ENCODE measurements at regions not wholly inside any gene's neighbourhood (a gene's known extent, or its start where the extent isn't known, plus 50 kb on each side); places are given as distances from the start of the nearest gene placed in this dataset.
A peak's percentile ranks its signal among the peaks of the same experiment; 100 is the strongest.

DNA sequence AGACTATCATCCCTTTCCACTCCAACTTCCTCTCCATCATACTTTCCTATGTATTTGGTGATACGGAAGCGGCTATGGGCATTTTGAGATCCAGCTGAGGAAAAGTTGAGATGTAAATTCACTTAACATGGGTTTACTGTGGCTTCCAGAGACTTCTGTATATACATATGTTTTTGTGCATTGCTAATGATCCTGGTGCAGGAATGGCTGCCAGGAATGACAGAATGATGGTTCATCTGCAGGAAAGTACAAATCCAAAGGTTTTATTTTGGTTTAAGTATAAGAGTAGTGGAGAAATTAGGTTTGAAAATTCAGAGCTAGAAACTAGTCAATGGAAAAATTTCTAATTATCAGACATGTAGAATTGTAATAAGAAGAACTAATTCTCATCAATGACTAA lies 95.0 kb upstream of the PAM start:
- DNase-seq (ENCODE audit: low spot score): no peak
- ChIA-PET CTCF (no interaction called here), POLR2A (ENCODE audit: low non-redundant PET) (no interaction called here)
- TF ChIP-seq, protein P1, sequence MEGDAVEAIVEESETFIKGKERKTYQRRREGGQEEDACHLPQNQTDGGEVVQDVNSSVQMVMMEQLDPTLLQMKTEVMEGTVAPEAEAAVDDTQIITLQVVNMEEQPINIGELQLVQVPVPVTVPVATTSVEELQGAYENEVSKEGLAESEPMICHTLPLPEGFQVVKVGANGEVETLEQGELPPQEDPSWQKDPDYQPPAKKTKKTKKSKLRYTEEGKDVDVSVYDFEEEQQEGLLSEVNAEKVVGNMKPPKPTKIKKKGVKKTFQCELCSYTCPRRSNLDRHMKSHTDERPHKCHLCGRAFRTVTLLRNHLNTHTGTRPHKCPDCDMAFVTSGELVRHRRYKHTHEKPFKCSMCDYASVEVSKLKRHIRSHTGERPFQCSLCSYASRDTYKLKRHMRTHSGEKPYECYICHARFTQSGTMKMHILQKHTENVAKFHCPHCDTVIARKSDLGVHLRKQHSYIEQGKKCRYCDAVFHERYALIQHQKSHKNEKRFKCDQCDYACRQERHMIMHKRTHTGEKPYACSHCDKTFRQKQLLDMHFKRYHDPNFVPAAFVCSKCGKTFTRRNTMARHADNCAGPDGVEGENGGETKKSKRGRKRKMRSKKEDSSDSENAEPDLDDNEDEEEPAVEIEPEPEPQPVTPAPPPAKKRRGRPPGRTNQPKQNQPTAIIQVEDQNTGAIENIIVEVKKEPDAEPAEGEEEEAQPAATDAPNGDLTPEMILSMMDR (conservative IDR thresholded peaks at IDR 0.05; ENCODE audit: low read depth): no peak
- H3K27ac ChIP-seq: no peak overlapping the region

DNA sequence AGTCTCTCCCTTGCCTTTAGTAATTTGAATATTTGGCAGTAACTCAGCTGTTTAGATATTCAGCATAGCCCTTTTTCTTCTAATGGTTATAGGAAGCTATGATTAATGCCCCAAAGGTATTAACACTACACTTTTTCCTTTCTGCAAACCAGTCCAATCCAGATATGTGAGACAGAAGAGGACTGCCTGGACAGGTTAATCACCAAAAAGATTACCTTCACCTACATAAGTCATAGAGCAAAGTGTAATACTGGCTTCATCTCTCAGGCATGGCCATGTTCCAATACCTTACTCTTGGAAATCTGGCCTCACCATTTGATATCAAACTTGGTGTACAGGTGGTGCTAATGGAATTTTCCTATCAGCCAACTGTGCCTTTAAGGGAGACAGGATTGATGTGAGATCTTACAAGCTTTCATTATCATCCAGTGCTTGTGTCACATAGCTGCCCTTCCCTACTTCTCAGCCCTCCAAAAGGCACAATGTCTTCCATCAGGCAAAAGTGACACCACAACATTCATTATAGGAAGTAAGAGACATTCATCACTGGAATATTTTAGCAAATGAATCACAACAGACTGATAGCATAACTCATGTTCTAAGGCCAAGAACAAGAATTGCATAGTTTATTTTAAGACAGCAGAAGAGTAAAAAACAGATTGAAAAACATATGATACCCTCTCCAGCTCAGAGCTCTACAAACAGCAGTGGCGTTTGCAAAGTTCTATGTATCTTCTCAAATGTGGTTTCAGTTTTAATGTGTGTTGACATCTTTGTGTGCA lies 91.2 kb upstream of the PAM start:
- no peak overlapping the region for H3K27ac ChIP-seq
- ChIA-PET CTCF (interaction anchor here (0.6 to 0.7 kb wide), 3 partner anchors 30 to 370 kb away, joined by 3 to 4 read pairs (median 3); no protein-coding TSS in a partner anchor), POLR2A (ENCODE audit: low non-redundant PET) (no interaction called here)
- TF ChIP-seq, protein P1 (conservative IDR thresholded peaks at IDR 0.05; ENCODE audit: low read depth): no peak
- peak; percentile 30 for DNase-seq (ENCODE audit: low spot score)

DNA sequence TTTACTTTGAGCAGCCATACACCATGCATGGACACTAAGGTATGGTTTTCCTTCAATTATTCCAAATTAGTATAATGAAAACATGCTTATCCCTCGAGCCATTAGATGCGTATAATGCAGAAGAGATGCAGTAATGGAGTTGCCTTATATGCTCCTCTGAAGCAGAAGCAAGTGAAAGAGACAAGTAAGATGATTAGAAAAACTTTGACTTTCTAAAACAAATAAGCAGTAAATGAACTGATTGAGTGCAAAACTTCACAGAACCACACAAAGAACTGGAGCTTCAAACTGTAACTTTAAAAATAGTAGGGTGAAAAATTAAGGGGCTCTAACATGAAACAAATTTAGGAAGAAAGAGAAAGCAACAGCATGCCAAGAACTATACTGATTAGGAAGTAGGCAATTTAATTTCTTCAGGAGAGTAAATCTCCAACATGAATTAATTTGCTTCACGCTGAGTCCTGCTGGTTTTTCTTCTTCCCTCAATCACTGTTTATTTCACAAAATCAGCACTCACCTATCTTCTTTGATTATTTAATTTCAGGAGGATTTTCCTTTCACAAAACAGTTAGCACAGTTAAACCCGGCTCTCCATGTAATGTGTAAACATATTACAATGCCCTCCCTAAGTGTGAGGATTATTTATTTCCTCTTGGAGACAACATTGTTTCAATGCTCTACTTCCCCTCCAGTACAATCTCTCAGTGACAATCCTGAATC lies 90.3 kb upstream of the PAM start:
- POLR2A ChIA-PET (ENCODE audit: low non-redundant PET): no interaction called here
- TF ChIP-seq, protein P1 (conservative IDR thresholded peaks at IDR 0.05; ENCODE audit: low read depth): no peak
- CTCF ChIA-PET: interaction anchor here (0.6 kb wide), 3 partner anchors 31 to 371 kb away, joined by 3 read pairs; no protein-coding TSS in a partner anchor
- no peak for DNase-seq (ENCODE audit: low spot score)
- no peak overlapping the region for H3K27ac ChIP-seq

DNA sequence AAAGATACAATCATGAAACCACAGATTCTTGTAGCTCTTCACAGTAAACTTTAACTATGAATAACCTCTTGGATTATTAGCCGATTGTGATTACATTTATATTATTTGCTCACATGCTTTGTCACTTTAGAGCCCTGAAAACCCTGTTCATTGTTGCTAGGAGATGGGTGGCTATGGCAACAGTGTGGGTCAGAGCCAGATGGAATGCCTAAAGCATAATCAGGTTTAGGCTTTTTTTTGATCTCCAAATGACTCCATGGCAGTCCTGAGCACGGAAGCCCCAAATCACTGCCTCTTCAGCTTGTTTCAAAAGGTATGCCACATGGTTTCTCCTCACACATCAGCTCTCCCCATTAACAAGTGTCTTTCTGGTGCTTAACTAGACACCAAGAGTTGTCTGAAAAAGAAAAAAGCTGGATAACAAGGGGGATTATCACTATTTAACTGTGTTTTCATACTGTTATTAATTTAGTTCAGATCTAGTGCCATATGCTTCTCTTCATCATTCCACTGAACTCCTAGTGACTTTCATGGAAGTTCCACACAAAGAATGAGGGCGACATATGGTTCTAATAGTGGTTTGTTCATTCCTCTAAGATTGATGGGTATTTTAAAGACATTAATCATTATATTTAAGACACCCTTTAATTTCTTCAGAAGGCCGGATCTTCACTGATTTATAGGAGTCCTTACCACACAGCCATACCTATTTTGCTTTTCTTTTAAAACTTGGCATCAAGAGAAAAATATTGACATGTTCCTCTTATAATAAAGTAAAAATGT lies 88.8 kb upstream of the PAM start:
- TF ChIP-seq, protein P1 (conservative IDR thresholded peaks at IDR 0.05; ENCODE audit: low read depth): no peak
- ChIA-PET CTCF (no interaction called here), POLR2A (ENCODE audit: low non-redundant PET) (no interaction called here)
- no peak for DNase-seq (ENCODE audit: low spot score)
- H3K27ac ChIP-seq: no peak overlapping the region

DNA sequence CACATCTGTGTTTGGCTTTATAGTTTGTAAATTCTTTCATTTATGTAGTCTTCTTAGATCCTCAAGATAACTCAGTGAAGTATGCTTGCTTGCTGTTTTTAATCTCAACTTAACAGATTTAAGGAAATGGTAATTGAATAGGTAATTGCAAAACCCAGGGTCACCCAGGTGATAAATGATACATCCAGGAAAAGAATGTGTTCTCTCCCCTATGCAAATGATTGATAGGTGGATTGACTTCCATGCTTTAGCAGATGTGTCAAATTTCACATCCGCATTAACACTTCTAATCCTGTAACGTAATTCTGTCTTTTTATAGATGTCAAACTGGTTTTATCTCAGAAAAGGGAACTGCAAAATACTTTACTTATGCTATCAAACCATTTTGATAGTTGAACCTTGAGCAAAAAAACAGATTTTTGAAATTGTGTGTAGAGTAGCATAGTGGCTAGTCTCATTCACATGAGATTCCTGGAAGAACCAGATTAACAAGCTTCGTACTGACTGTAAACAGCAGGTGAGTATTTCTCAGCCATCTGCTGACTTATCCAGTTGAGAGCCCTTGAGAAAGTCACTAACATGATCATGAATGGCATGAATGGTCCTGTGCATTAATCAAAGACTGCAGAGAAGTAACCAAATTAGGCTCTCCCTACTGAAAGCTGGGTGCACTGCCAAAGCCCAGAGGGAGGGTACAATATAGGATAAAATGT lies 86.7 kb upstream of the PAM start:
- no peak overlapping the region for H3K27ac ChIP-seq
- DNase-seq (ENCODE audit: low spot score): no peak
- ChIA-PET CTCF (no interaction called here), POLR2A (ENCODE audit: low non-redundant PET) (no interaction called here)
- TF ChIP-seq, protein P1 (conservative IDR thresholded peaks at IDR 0.05; ENCODE audit: low read depth): no peak

Measured in RWPE1 (cell line).